Osteoblast (primary cell): ENCODE measurements at regions not wholly inside any gene's neighbourhood (a gene's known extent, or its start where the extent isn't known, plus 50 kb on each side); places are given as distances from the start of the nearest gene placed in this dataset.
A peak's percentile ranks its signal among the peaks of the same experiment; 100 is the strongest.

ENCODE experiments used
- DNase-seq: peaks from one replicate; pipeline ENCODE4 v3.0.0; 2011; ENCODE audit warnings: low spot score, mixed read lengths; ENCODE audit not compliant: insufficient read length; ENCODE audit errors: missing footprints
- H2AFZ ChIP-seq: 2 replicates; pipeline ENCODE4 v1.6.0; 2011; ENCODE audit warnings: mild to moderate bottlenecking, low read length
- H3K27ac ChIP-seq: 2 replicates; pipeline ENCODE4 v1.5.1; 2011; ENCODE audit warnings: mild to moderate bottlenecking, low read depth, low read length, moderate library complexity
- H3K27me3 ChIP-seq: 2 replicates; pipeline ENCODE4 v1.6.0; 2012; ENCODE audit warnings: mild to moderate bottlenecking, control low read depth, inconsistent platforms, low read length, moderate library complexity; ENCODE audit not compliant: insufficient read depth
- H3K36me3 ChIP-seq: 2 replicates; pipeline ENCODE4 v1.5.1; 2011; ENCODE audit warnings: mild to moderate bottlenecking, low read length, control low read depth, moderate library complexity; ENCODE audit not compliant: insufficient read depth
- H3K4me1 ChIP-seq: 2 replicates; pipeline ENCODE4 v1.5.1; 2011; ENCODE audit warnings: mild to moderate bottlenecking, low read length, control low read depth, moderate library complexity; ENCODE audit not compliant: insufficient read depth
- H3K4me2 ChIP-seq: 2 replicates; pipeline ENCODE4 v1.6.0; 2011; ENCODE audit warnings: mild to moderate bottlenecking, low read length; ENCODE audit not compliant: insufficient read depth
- H3K4me3 ChIP-seq: fragments of 200-600 bp; sonication (generic); 3 replicates; pipeline ENCODE4 v1.5.1; 2012; ENCODE audit warnings: mild to moderate bottlenecking, low read length, inconsistent platforms; ENCODE audit not compliant: insufficient read depth
- H3K79me2 ChIP-seq: 2 replicates; pipeline ENCODE4 v1.6.0; 2012; ENCODE audit warnings: mild to moderate bottlenecking, low read length, control low read depth, inconsistent platforms; ENCODE audit not compliant: insufficient read depth
- H3K9me3 ChIP-seq: 2 replicates; pipeline ENCODE4 v1.5.1; 2011; ENCODE audit warnings: low read depth, low read length, control low read depth
- H4K20me1 ChIP-seq: 2 replicates; pipeline ENCODE4 v1.6.0; 2012; ENCODE audit warnings: mild to moderate bottlenecking, low read length, control low read depth; ENCODE audit not compliant: insufficient read depth
- CTCF ChIP-seq: IDR thresholded peaks from 2 replicates; pipeline ENCODE4 v1.5.1; 2011; ENCODE audit warnings: mild to moderate bottlenecking, low read depth, low read length, moderate library complexity; ENCODE audit errors: extremely low read depth

GRCh38 chr20:57094991-57095390 lies 171.4 kb downstream of the BMP7 start:
- peak; percentile 76 for DNase-seq
- H2AFZ ChIP-seq: no peak overlapping the region
- H3K4me2 ChIP-seq: no peak overlapping the region
- H3K36me3 ChIP-seq: no peaks in the 10 kb centered on the region
- no peaks in the 10 kb centered on the region for H3K4me1 ChIP-seq
- no peak overlapping the region for H3K27ac ChIP-seq
- H3K9me3 ChIP-seq: no peaks in the 10 kb centered on the region
- TF ChIP-seq CTCF: no peak
- no peaks in the 10 kb centered on the region for H3K79me2 ChIP-seq
- no peaks in the 10 kb centered on the region for H4K20me1 ChIP-seq
- no peaks in the 10 kb centered on the region for H3K27me3 ChIP-seq
- H3K4me3 ChIP-seq: no peak overlapping the region

GRCh38 chr20:57095426-57095825 lies 171.0 kb downstream of the BMP7 start:
- no peaks in the 10 kb centered on the region for H3K27me3 ChIP-seq
- H4K20me1 ChIP-seq: no peaks in the 10 kb centered on the region
- H3K27ac ChIP-seq: no peak overlapping the region
- H3K9me3 ChIP-seq: no peaks in the 10 kb centered on the region
- no peak overlapping the region for H3K4me2 ChIP-seq
- no peaks in the 10 kb centered on the region for H3K4me1 ChIP-seq
- no peak for DNase-seq
- H3K4me3 ChIP-seq: no peak overlapping the region
- TF ChIP-seq CTCF: no peak
- H3K36me3 ChIP-seq: no peaks in the 10 kb centered on the region
- H2AFZ ChIP-seq: no peak overlapping the region
- no peaks in the 10 kb centered on the region for H3K79me2 ChIP-seq

- no peak for TF ChIP-seq CTCF
- Histone ChIP-seq H3K79me2 (no peaks in the 10 kb centered on the region), H3K27ac (no peak overlapping the region), H3K27me3 (no peaks in the 10 kb centered on the region), H3K4me1 (no peaks in the 10 kb centered on the region), H2AFZ (no peak overlapping the region), H3K4me2 (no peak overlapping the region), H3K36me3 (no peaks in the 10 kb centered on the region), H4K20me1 (no peaks in the 10 kb centered on the region), H3K4me3 (no peak overlapping the region), H3K9me3 (no peaks in the 10 kb centered on the region)
- DNase-seq: no peak
These were observed 169.1 kb downstream of the BMP7 start for GRCh38 chr20:57097245-57097915.

GRCh38 chr20:57102160-57102559 lies 164.3 kb downstream of the BMP7 start:
- no peak overlapping the region for H2AFZ ChIP-seq
- DNase-seq: no peak
- no peak overlapping the region for H3K4me2 ChIP-seq
- no peaks in the 10 kb centered on the region for H3K36me3 ChIP-seq
- H3K27me3 ChIP-seq: no peaks in the 10 kb centered on the region
- TF ChIP-seq CTCF: no peak
- H3K27ac ChIP-seq: no peak overlapping the region
- H3K4me1 ChIP-seq: no peaks in the 10 kb centered on the region
- H4K20me1 ChIP-seq: no peaks in the 10 kb centered on the region
- H3K9me3 ChIP-seq: no peaks in the 10 kb centered on the region
- H3K4me3 ChIP-seq: no peak overlapping the region
- no peaks in the 10 kb centered on the region for H3K79me2 ChIP-seq
